Esophagus squamous epithelium (tissue), 5 donors: ENCODE measurements at regions not wholly inside any gene's neighbourhood (a gene's known extent, or its start where the extent isn't known, plus 50 kb on each side); places are given as distances from the start of the nearest gene placed in this dataset.
"Not testable (repeated sequence)": the region's sequence is repeated elsewhere in the genome, so short reads cannot be mapped to it uniquely, and the experiment has no call there.

ENCODE experiments used
- DNase-seq: peaks from one replicate; lab custom pipeline; 2025; lab: John Stamatoyannopoulos, UW
- H3K27ac ChIP-seq, 4 donors: fragments of 200-600 bp; sonication (generic); one replicate each; pipeline ENCODE4 v1.5.1; 2016 to 2019; ENCODE audit warnings: mild to moderate bottlenecking in 1 of 4
- H3K27me3 ChIP-seq, 4 donors: fragments of 200-600 bp; sonication (generic); 1 replicate in 3 of 4; 2 replicates in 1 of 4; pipeline versions ENCODE4 v1.5.1 to v1.6.0; 2017 to 2021; ENCODE audit warnings: antibody characterized with exemption in 1 of 4
- H3K36me3 ChIP-seq, 3 donors: fragments of 200-600 bp; sonication (generic); one replicate each; pipeline ENCODE4 v1.5.1; 2016 to 2019
- H3K4me1 ChIP-seq, 3 donors: fragments of 200-600 bp; sonication (generic); one replicate each; pipeline ENCODE4 v1.5.1; 2017 to 2019
- H3K4me3 ChIP-seq, 4 donors: fragments of 200-600 bp; sonication (generic); 1 replicate in 3 of 4; 2 replicates in 1 of 4; pipeline ENCODE4 v1.5.1; 2016 to 2019; ENCODE audit warnings: mild to moderate bottlenecking in 2 of 4, moderate library complexity in 1 of 4
- H3K9me3 ChIP-seq, 3 donors: fragments of 200-600 bp; sonication (generic); one replicate each; pipeline ENCODE4 v1.5.1; 2016 to 2019
- CTCF ChIP-seq, 6 experiments: fragments of 450-650 bp in 4 of 6; fragments of 200-600 bp in 2 of 6; sonication (generic) in 2 of 6; IDR thresholded peaks; one replicate each; pipeline ENCODE4 v1.5.1; 2016 to 2019; ENCODE audit warnings: antibody characterized with exemption in 6 of 6, mild to moderate bottlenecking in 4 of 6, moderate library complexity in 4 of 6
- POLR2A ChIP-seq, 4 donors: fragments of 450-650 bp; IDR thresholded peaks; one replicate each; pipeline ENCODE4 v1.6.1; 2017; ENCODE audit warnings: antibody characterized with exemption in 4 of 4, mild to moderate bottlenecking in 4 of 4, moderate library complexity in 3 of 4
- WGBS, 2 donors: methylation state at CpG; one replicate each; pipeline ENCODE4 v1.1.5; 2018; 5-methylcytosine and 5-hydroxymethylcytosine counted together
- intact Hi-C: fragments of 100-400 bp; cut with DNase I; formaldehyde crosslinking; loops from one replicate; pipeline ENCODE4 v1.15.0; 2022
- donor health status: DM: yes; HTN: yes; CAD: no.

GRCh38 chr12:34304546-34304945 is 282.2 kb downstream of the ALG10 start:
- no peak overlapping the region for H3K27ac ChIP-seq
- no peaks in the 10 kb centered on the region for H3K4me1 ChIP-seq
- WGBS, 2 donors: 72 to 85% methylated on average over 13 of the region's 13 CpGs
- H3K27me3 ChIP-seq: no peaks in the 10 kb centered on the region
- H3K36me3 ChIP-seq: no peaks in the 10 kb centered on the region
- H3K4me3 ChIP-seq: no peak overlapping the region
- no peak for DNase-seq
- no peak for TF ChIP-seq POLR2A (IDR thresholded peaks at IDR 0.05)
- no peak for TF ChIP-seq CTCF (IDR thresholded peaks at IDR 0.05)
- intact Hi-C loops: no loop called here
- peaks cover 0 to 100% (median 94%) of the 10 kb centered on the region in 3 donors for H3K9me3 ChIP-seq

- no peak overlapping the region for H3K4me3 ChIP-seq
- peaks cover 0 to 100% (median 91%) of the 10 kb centered on the region in 3 donors for H3K9me3 ChIP-seq
- H3K36me3 ChIP-seq: no peaks in the 10 kb centered on the region
- no peak for DNase-seq
- 74 to 82% methylated on average over 13 to 19 of the region's 21 CpGs for WGBS, 2 donors
- H3K27me3 ChIP-seq: no peaks in the 10 kb centered on the region
- intact Hi-C loops: no loop called here
- no peaks in the 10 kb centered on the region for H3K4me1 ChIP-seq
- H3K27ac ChIP-seq: no peak overlapping the region
- TF ChIP-seq CTCF (IDR thresholded peaks at IDR 0.05) (no peak), POLR2A (IDR thresholded peaks at IDR 0.05) (no peak)
These were observed 282.9 kb downstream of the ALG10 start for GRCh38 chr12:34305176-34305575.

- TF ChIP-seq POLR2A (IDR thresholded peaks at IDR 0.05) (no peak), CTCF (IDR thresholded peaks at IDR 0.05) (no peak)
- Histone ChIP-seq H3K27ac (no peak overlapping the region), H3K9me3 (peaks cover 0 to 100% (median 80%) of the 10 kb centered on the region in 3 donors), H3K4me3 (no peak overlapping the region), H3K4me1 (no peaks in the 10 kb centered on the region), H3K36me3 (no peaks in the 10 kb centered on the region), H3K27me3 (no peaks in the 10 kb centered on the region)
- intact Hi-C loops: no loop called here
- DNase-seq: no peak
- 81 to 86% methylated on average over 18 to 19 of the region's 21 CpGs for WGBS, 2 donors
These were observed 284.0 kb downstream of the ALG10 start for GRCh38 chr12:34306133-34306830.

- H3K4me1 ChIP-seq, H3K4me3 ChIP-seq, intact Hi-C loops, H3K27ac ChIP-seq, H3K27me3 ChIP-seq, DNase-seq, H3K36me3 ChIP-seq: not testable (repeated sequence)
- peaks cover 0 to 99% (median 59%) of the 10 kb centered on the region in 3 donors for H3K9me3 ChIP-seq
- 84 to 91% methylated on average over 14 to 17 of the region's 32 CpGs for WGBS, 2 donors
These were observed 287.8 kb downstream of the ALG10 start for GRCh38 chr12:34309806-34310804.

- WGBS, 2 donors: 71 to 74% methylated on average over 9 of the region's 9 CpGs
- no peak for DNase-seq
- no peaks in the 10 kb centered on the region for H3K27me3 ChIP-seq
- intact Hi-C loops: no loop called here
- H3K4me1 ChIP-seq: no peaks in the 10 kb centered on the region
- H3K36me3 ChIP-seq: no peaks in the 10 kb centered on the region
- peaks cover 0 to 99% (median 49%) of the 10 kb centered on the region in 3 donors for H3K9me3 ChIP-seq
- H3K4me3 ChIP-seq: no peak overlapping the region
- no peak overlapping the region for H3K27ac ChIP-seq
- TF ChIP-seq POLR2A (IDR thresholded peaks at IDR 0.05) (no peak), CTCF (IDR thresholded peaks at IDR 0.05) (no peak)
These were observed 289.0 kb downstream of the ALG10 start for GRCh38 chr12:34311337-34311736.
